GM20000 (cell line): ENCODE measurements at regions not wholly inside any gene's neighbourhood (a gene's known extent, or its start where the extent isn't known, plus 50 kb on each side); places are given as distances from the start of the nearest gene placed in this dataset.

Experiments used
- DNase-seq: peaks from one replicate; pipeline ENCODE4 v3.0.0; 2012; ENCODE audit warnings: low spot score
- CTCF ChIP-seq: IDR thresholded peaks from 2 replicates; pipeline ENCODE4 v1.5.1; 2012; ENCODE audit warnings: mild to moderate bottlenecking, control low read depth; ENCODE audit errors: extremely low read depth, missing control alignments

GRCh38 chr11:32184041-32184722 lies 93.3 kb downstream of the RCN1 start:
- DNase-seq: no peak
- TF ChIP-seq CTCF: no peak

GRCh38 chr11:32184723-32185376 lies 94.0 kb downstream of the RCN1 start:
- DNase-seq: peak; percentile 36
- TF ChIP-seq CTCF: no peak

- no peak for DNase-seq
- no peak for TF ChIP-seq CTCF
These were observed 95.2 kb downstream of the RCN1 start for GRCh38 chr11:32186118-32186517.

GRCh38 chr11:32187111-32187510 lies 96.2 kb downstream of the RCN1 start:
- DNase-seq: no peak
- no peak for TF ChIP-seq CTCF

- DNase-seq: no peak
- no peak for TF ChIP-seq CTCF
These were observed 97.9 kb downstream of the RCN1 start for GRCh38 chr11:32188785-32189184.

- DNase-seq: no peak
- no peak for TF ChIP-seq CTCF
These were observed 105.3 kb downstream of the RCN1 start for GRCh38 chr11:32196137-32196536.

- DNase-seq: no peak
- TF ChIP-seq CTCF: no peak
These were observed 107.2 kb downstream of the RCN1 start for GRCh38 chr11:32198053-32198452.
